ENCODE measurements at regions not wholly inside any gene's neighbourhood (a gene's known extent, or its start where the extent isn't known, plus 50 kb on each side); places are given as distances from the start of the nearest gene placed in this dataset.

DNA sequence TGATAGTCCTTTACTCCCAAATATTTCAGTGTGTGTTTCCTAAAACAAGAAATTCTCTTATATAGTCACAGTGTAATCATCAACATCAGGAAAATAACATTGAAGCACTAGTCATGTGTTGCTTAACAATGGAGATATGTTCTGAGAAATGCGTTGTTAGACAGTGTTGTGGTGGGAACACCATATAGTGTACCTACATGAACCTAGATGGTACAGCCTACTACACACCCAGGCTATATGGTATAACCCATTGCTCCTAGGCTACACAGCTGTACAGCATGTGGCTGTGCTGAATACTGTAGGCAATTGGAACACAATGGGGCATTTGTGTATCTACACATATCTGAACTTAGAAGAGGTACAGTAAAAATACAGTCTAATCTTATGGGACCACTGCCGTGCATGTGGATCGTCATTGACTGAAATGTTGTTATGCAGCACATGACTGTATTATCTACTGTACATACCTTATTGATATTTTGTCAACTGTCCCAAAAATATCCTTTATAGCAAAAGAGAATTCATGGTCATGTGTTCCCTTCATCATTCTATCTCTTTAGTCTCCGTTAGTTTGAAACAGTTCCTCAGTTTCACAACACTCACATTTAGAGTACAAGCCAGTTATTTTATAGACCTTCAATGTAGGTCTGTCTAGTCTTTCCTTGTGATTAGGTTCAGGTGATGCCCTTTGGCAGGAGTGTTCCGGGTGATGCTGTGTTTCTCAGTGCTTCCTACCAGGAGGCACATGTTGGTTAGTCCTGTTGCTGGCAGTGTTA, 109.7 kb downstream of the SLC25A47 start:
- TF ChIP-seq CTCF (IDR thresholded peaks at IDR 0.05), result no peak
- no peak overlapping the region for H3K27ac Mint-ChIP-seq
- peaks cover 7% of the 10 kb centered on the region for H3K4me1 Mint-ChIP-seq (ENCODE audit: low read depth)
- no peaks in the 10 kb centered on the region for H3K36me3 Mint-ChIP-seq (ENCODE audit: low read depth)
- H3K27me3 Mint-ChIP-seq, result no peaks in the 10 kb centered on the region
- ChIA-PET CTCF (interaction anchor here (1.0 to 2.3 kb wide), 2 partner anchors 26 to 213 kb away, joined by 3 to 7 read pairs; no protein-coding TSS in a partner anchor), POLR2A (no interaction called here)
- H3K4me3 Mint-ChIP-seq, result no peak overlapping the region
- H3K9me3 Mint-ChIP-seq, result no peaks in the 10 kb centered on the region
- intact Hi-C loops (cut with micrococcal nuclease), result no loop called here
- ATAC-seq, result no peak
- no peak for DNase-seq

DNA sequence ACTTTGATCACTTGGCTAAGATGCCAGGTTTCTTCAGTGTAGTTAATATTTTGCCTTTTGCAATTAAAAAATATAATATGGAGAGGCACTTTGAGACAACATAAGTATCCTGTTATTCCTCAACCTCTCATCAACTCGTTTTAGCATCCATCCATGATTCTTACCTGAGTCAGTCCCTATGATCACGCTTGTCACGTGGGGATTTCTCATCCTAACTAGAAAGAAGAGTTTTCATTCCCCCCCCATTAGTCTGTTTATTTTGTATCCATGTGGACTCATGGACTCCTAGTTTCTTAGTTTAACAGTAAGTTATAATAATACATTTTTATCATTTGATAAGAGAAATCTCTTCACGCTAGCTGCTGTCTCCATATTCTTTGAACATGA, 110.3 kb downstream of the SLC25A47 start:
- ATAC-seq (no peak), DNase-seq (no peak)
- Mint-ChIP-seq H3K4me1 (ENCODE audit: low read depth) (peaks cover 8% of the 10 kb centered on the region), H3K9me3 (no peaks in the 10 kb centered on the region), H3K36me3 (ENCODE audit: low read depth) (no peaks in the 10 kb centered on the region), H3K4me3 (no peak overlapping the region), H3K27ac (no peak overlapping the region), H3K27me3 (no peaks in the 10 kb centered on the region)
- ChIA-PET POLR2A (interaction anchor here (0.8 kb wide), 1 partner anchor 30 kb away, joined by 3 read pairs; no protein-coding TSS in a partner anchor), CTCF (interaction anchor here (1.0 kb wide), 1 partner anchor 26 kb away, joined by 3 read pairs; no protein-coding TSS in a partner anchor)
- intact Hi-C loops (cut with micrococcal nuclease), result no loop called here
- TF ChIP-seq CTCF (IDR thresholded peaks at IDR 0.05), result no peak

- CTCF ChIA-PET, result interaction anchor here (1.0 to 1.1 kb wide), 2 partner anchors 27 to 212 kb away, joined by 3 to 4 read pairs; no protein-coding TSS in a partner anchor
- no peak for ATAC-seq
Measured at GRCh38 chr14:100434033-100434601, 111.0 kb downstream of the SLC25A47 start.

DNA sequence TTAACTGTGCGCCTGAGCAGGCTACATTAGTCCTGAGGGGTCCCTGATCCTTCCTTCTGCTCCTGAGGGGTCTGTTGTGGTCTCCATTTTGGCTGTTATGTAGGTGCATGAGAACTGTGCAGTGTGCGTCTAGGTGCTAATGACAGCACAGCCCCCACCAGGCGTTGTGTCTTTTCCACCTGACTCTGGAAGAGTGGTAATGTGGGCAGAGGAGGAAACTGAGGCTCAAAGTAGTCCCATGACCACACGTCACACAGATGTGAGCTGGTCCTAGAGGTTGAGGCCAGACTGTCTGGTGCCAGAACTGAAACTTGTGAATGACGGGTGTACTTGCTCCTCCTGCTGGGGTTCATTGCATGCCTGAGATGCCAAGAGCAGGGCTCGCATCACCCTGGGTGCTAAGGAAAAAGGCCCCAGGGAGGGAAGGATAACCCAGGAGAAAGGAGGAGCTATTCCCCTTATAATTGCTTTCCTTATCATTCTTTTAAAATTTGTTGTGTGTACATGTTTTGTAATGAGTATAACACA, 111.8 kb downstream of the SLC25A47 start:
- CTCF ChIA-PET, result interaction anchor here (1.1 kb wide), 1 partner anchor 211 kb away, joined by 4 read pairs; no protein-coding TSS in a partner anchor
- POLR2A ChIA-PET, result no interaction called here
- no peak for TF ChIP-seq CTCF (IDR thresholded peaks at IDR 0.05)

More at GRCh38 chr14:100434033-100434601, 111.0 kb downstream of the SLC25A47 start:
- Mint-ChIP-seq H3K9me3 (no peaks in the 10 kb centered on the region), H3K27ac (no peak overlapping the region), H3K36me3 (ENCODE audit: low read depth) (no peaks in the 10 kb centered on the region), H3K27me3 (no peaks in the 10 kb centered on the region), H3K4me1 (ENCODE audit: low read depth) (peaks cover 15% of the 10 kb centered on the region), H3K4me3 (no peak overlapping the region)
- intact Hi-C loops (cut with micrococcal nuclease), result no loop called here
- POLR2A ChIA-PET, result interaction anchor here (0.8 kb wide), 1 partner anchor 31 kb away, joined by 3 read pairs; no protein-coding TSS in a partner anchor
- no peak for DNase-seq
- TF ChIP-seq CTCF (IDR thresholded peaks at IDR 0.05), result no peak

More for the DNA sequence above, 111.8 kb downstream of the SLC25A47 start:
- H3K27me3 Mint-ChIP-seq, result no peaks in the 10 kb centered on the region
- DNase-seq (no peak), ATAC-seq (no peak)
- H3K36me3 Mint-ChIP-seq (ENCODE audit: low read depth), result no peaks in the 10 kb centered on the region
- H3K27ac Mint-ChIP-seq, result no peak overlapping the region
- H3K9me3 Mint-ChIP-seq, result no peaks in the 10 kb centered on the region
- H3K4me1 Mint-ChIP-seq (ENCODE audit: low read depth), result peaks cover 23% of the 10 kb centered on the region
- intact Hi-C loops (cut with micrococcal nuclease), result no loop called here
- H3K4me3 Mint-ChIP-seq, result no peak overlapping the region
